ENCODE measurements at regions not wholly inside any gene's neighbourhood (a gene's known extent, or its start where the extent isn't known, plus 50 kb on each side); places are given as distances from the start of the nearest gene placed in this dataset.

- H3K9me3 ChIP-seq (replicated peaks in 1 of 2; ENCODE audit: control insufficient read depth in 2 of 2, insufficient read depth in 1 of 2, low read depth in 1 of 2, low read length in 2 of 2), result no peaks in the 10 kb centered on the region
- no peak for DNase-seq (ENCODE audit: low spot score)
- H3K27ac ChIP-seq (replicated peaks; ENCODE audit: low read length), result no peak overlapping the region
Observed at GRCh38 chr6:4187480-4187879, 52.1 kb upstream of the ECI2 start.

GRCh38 chr6:4186385-4186784 lies 51.0 kb upstream of the ECI2 start:
- Histone ChIP-seq H3K23ac (ENCODE audit: low read depth, low read length, poor library complexity) (no peak overlapping the region), H3K9ac (ENCODE audit: low read depth, low read length, poor library complexity) (no peak overlapping the region), H3K4me1 (ENCODE audit: control insufficient read depth in 2 of 2, insufficient read depth in 1 of 2, low read depth in 1 of 2, low read length in 2 of 2) (no peaks in the 10 kb centered on the region), H4K91ac (ENCODE audit: low read depth, low read length, poor library complexity) (no peak overlapping the region), H2BK5ac (ENCODE audit: low read length) (no peak overlapping the region), H3K4me2 (ENCODE audit: insufficient read depth, low read length, poor library complexity, severe bottlenecking) (no peak overlapping the region), H2BK12ac (ENCODE audit: low read length) (no peak overlapping the region), H3K4me3 (ENCODE audit: low read length in 2 of 2) (no peak overlapping the region), H3K4ac (ENCODE audit: low read length) (no peak overlapping the region), H2AK5ac (ENCODE audit: low read depth, low read length) (no peak overlapping the region), H3K79me1 (ENCODE audit: low read depth, low read length) (no peaks in the 10 kb centered on the region), H3K9me3 (replicated peaks in 1 of 2; ENCODE audit: control insufficient read depth in 2 of 2, insufficient read depth in 1 of 2, low read depth in 1 of 2, low read length in 2 of 2) (no peaks in the 10 kb centered on the region), H3K27ac (replicated peaks; ENCODE audit: low read length) (no peak overlapping the region), H2BK120ac (ENCODE audit: low read depth, low read length) (no peak overlapping the region), H4K8ac (ENCODE audit: low read depth, low read length) (no peak overlapping the region), H3K36me3 (replicated peaks in 1 of 2; ENCODE audit: control insufficient read depth in 2 of 2, insufficient read depth in 2 of 2, low read length in 2 of 2) (no peaks in the 10 kb centered on the region), H3K27me3 (ENCODE audit: control insufficient read depth in 3 of 3, insufficient read depth in 3 of 3, low read depth in 1 of 3, low read length in 3 of 3) (no peaks in the 10 kb centered on the region), H2BK15ac (ENCODE audit: low read length) (no peak overlapping the region), H2AFZ (ENCODE audit: low read length) (no peak overlapping the region), H3K14ac (ENCODE audit: low read length) (no peak overlapping the region), H3K18ac (ENCODE audit: low read length) (no peak overlapping the region)
- WGBS, 2 donors (ENCODE audit: extremely low coverage in 2 of 2, insufficient read length in 2 of 2, insufficient replicate concordance in 1 of 2), result no CpG with 5 or more reads among the region's 4 CpGs
- no peak for DNase-seq (ENCODE audit: low spot score)

More at GRCh38 chr6:4187480-4187879, 52.1 kb upstream of the ECI2 start:
- no peak overlapping the region for H3K23ac ChIP-seq (ENCODE audit: low read depth, low read length, poor library complexity)
- H4K91ac ChIP-seq (ENCODE audit: low read depth, low read length, poor library complexity), result no peak overlapping the region
- H3K4ac ChIP-seq (ENCODE audit: low read length), result no peak overlapping the region
- H2BK120ac ChIP-seq (ENCODE audit: low read depth, low read length), result no peak overlapping the region
- no peak overlapping the region for H2AFZ ChIP-seq (ENCODE audit: low read length)
- H2BK5ac ChIP-seq (ENCODE audit: low read length), result no peak overlapping the region
- no peak overlapping the region for H3K9ac ChIP-seq (ENCODE audit: low read depth, low read length, poor library complexity)
- no peak overlapping the region for H3K14ac ChIP-seq (ENCODE audit: low read length)
- whole genome bisulfite sequencing, 2 donors (ENCODE audit: extremely low coverage in 2 of 2, insufficient read length in 2 of 2, insufficient replicate concordance in 1 of 2), result no CpG with 5 or more reads among the region's 2 CpGs
- H3K18ac ChIP-seq (ENCODE audit: low read length), result no peak overlapping the region
- no peaks in the 10 kb centered on the region for H3K79me1 ChIP-seq (ENCODE audit: low read depth, low read length)
- no peaks in the 10 kb centered on the region for H3K27me3 ChIP-seq (ENCODE audit: control insufficient read depth in 3 of 3, insufficient read depth in 3 of 3, low read depth in 1 of 3, low read length in 3 of 3)
- H2AK5ac ChIP-seq (ENCODE audit: low read depth, low read length), result no peak overlapping the region
- H3K4me1 ChIP-seq (ENCODE audit: control insufficient read depth in 2 of 2, insufficient read depth in 1 of 2, low read depth in 1 of 2, low read length in 2 of 2), result no peaks in the 10 kb centered on the region
- H2BK15ac ChIP-seq (ENCODE audit: low read length), result no peak overlapping the region
- no peak overlapping the region for H3K4me2 ChIP-seq (ENCODE audit: insufficient read depth, low read length, poor library complexity, severe bottlenecking)
- no peak overlapping the region for H2BK12ac ChIP-seq (ENCODE audit: low read length)
- no peak overlapping the region for H4K8ac ChIP-seq (ENCODE audit: low read depth, low read length)
- no peak overlapping the region for H3K4me3 ChIP-seq (ENCODE audit: low read length in 2 of 2)
- H3K36me3 ChIP-seq (replicated peaks in 1 of 2; ENCODE audit: control insufficient read depth in 2 of 2, insufficient read depth in 2 of 2, low read length in 2 of 2), result no peaks in the 10 kb centered on the region

DNA sequence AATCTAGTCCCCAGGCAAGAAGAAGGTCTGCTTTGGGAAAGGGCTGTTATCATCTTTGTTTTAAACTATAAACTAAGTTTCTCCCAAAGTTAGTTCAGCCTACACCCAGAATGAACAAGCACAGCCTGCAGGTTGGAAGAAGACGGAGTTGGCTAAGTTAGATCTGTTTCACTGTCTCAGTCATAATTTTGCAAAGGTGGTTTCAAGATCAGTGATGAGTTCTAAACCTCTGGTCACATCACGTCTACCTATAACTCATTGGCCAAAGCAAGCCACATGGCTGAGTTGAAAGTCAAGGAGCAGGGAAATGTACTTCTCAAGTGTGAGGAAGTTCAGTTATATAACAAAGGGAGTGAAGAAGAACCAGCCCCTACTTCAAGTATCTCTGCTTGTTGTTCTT lies 50.5 kb upstream of the ECI2 start:
- Histone ChIP-seq H3K9ac (ENCODE audit: low read depth, low read length, poor library complexity) (no peak overlapping the region), H3K9me3 (replicated peaks in 1 of 2; ENCODE audit: control insufficient read depth in 2 of 2, insufficient read depth in 1 of 2, low read depth in 1 of 2, low read length in 2 of 2) (no peaks in the 10 kb centered on the region), H3K4ac (ENCODE audit: low read length) (no peak overlapping the region), H4K8ac (ENCODE audit: low read depth, low read length) (no peak overlapping the region), H2BK12ac (ENCODE audit: low read length) (no peak overlapping the region), H2BK15ac (ENCODE audit: low read length) (no peak overlapping the region), H3K27me3 (ENCODE audit: control insufficient read depth in 3 of 3, insufficient read depth in 3 of 3, low read depth in 1 of 3, low read length in 3 of 3) (no peaks in the 10 kb centered on the region), H3K4me2 (ENCODE audit: insufficient read depth, low read length, poor library complexity, severe bottlenecking) (no peak overlapping the region), H4K91ac (ENCODE audit: low read depth, low read length, poor library complexity) (no peak overlapping the region), H2AK5ac (ENCODE audit: low read depth, low read length) (no peak overlapping the region), H3K79me1 (ENCODE audit: low read depth, low read length) (no peaks in the 10 kb centered on the region), H3K36me3 (replicated peaks in 1 of 2; ENCODE audit: control insufficient read depth in 2 of 2, insufficient read depth in 2 of 2, low read length in 2 of 2) (no peaks in the 10 kb centered on the region), H2BK5ac (ENCODE audit: low read length) (no peak overlapping the region), H3K18ac (ENCODE audit: low read length) (no peak overlapping the region), H3K23ac (ENCODE audit: low read depth, low read length, poor library complexity) (no peak overlapping the region), H2AFZ (ENCODE audit: low read length) (no peak overlapping the region), H3K4me1 (ENCODE audit: control insufficient read depth in 2 of 2, insufficient read depth in 1 of 2, low read depth in 1 of 2, low read length in 2 of 2) (no peaks in the 10 kb centered on the region), H3K27ac (replicated peaks; ENCODE audit: low read length) (no peak overlapping the region), H2BK120ac (ENCODE audit: low read depth, low read length) (no peak overlapping the region), H3K4me3 (ENCODE audit: low read length in 2 of 2) (no peak overlapping the region), H3K14ac (ENCODE audit: low read length) (no peak overlapping the region)
- WGBS, 2 donors (ENCODE audit: extremely low coverage in 2 of 2, insufficient read length in 2 of 2, insufficient replicate concordance in 1 of 2), result no CpG with 5 or more reads among the region's 2 CpGs
- DNase-seq (ENCODE audit: low spot score), result no peak

DNA sequence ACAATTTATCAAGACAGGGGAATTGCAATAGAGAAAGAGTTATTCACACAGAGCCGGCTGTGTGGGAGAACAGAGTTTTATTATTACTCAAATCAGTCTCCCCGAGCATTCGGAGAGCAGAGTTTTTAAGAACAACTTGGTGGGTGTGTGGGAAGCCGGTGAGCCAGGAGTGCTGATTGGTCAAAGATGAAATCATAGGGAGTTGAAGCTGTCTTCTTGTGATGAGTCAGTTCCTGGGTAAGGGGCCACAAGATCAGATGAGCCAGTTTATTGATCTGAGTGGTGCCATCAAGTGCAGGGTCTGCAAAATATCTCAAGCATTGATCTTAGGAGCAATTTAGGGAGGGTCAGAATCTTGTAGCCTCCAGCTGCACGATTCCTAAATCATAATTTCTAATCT lies 50.0 kb upstream of the ECI2 start:
- no peak overlapping the region for H2BK120ac ChIP-seq (ENCODE audit: low read depth, low read length)
- no peaks in the 10 kb centered on the region for H3K36me3 ChIP-seq (replicated peaks in 1 of 2; ENCODE audit: control insufficient read depth in 2 of 2, insufficient read depth in 2 of 2, low read length in 2 of 2)
- no peak overlapping the region for H4K91ac ChIP-seq (ENCODE audit: low read depth, low read length, poor library complexity)
- H4K8ac ChIP-seq (ENCODE audit: low read depth, low read length), result no peak overlapping the region
- no peak overlapping the region for H3K4me2 ChIP-seq (ENCODE audit: insufficient read depth, low read length, poor library complexity, severe bottlenecking)
- no peak for DNase-seq (ENCODE audit: low spot score)
- H2BK12ac ChIP-seq (ENCODE audit: low read length), result no peak overlapping the region
- H2AK5ac ChIP-seq (ENCODE audit: low read depth, low read length), result no peak overlapping the region
- no peak overlapping the region for H3K9ac ChIP-seq (ENCODE audit: low read depth, low read length, poor library complexity)
- no peak overlapping the region for H2AFZ ChIP-seq (ENCODE audit: low read length)
- no peaks in the 10 kb centered on the region for H3K9me3 ChIP-seq (replicated peaks in 1 of 2; ENCODE audit: control insufficient read depth in 2 of 2, insufficient read depth in 1 of 2, low read depth in 1 of 2, low read length in 2 of 2)
- no peak overlapping the region for H2BK15ac ChIP-seq (ENCODE audit: low read length)
- H2BK5ac ChIP-seq (ENCODE audit: low read length), result no peak overlapping the region
- H3K79me1 ChIP-seq (ENCODE audit: low read depth, low read length), result no peaks in the 10 kb centered on the region
- H3K18ac ChIP-seq (ENCODE audit: low read length), result no peak overlapping the region
- no peak overlapping the region for H3K4me3 ChIP-seq (ENCODE audit: low read length in 2 of 2)
- no peak overlapping the region for H3K23ac ChIP-seq (ENCODE audit: low read depth, low read length, poor library complexity)
- no CpG with 5 or more reads among the region's 5 CpGs for WGBS, 2 donors (ENCODE audit: extremely low coverage in 2 of 2, insufficient read length in 2 of 2, insufficient replicate concordance in 1 of 2)
- H3K27ac ChIP-seq (replicated peaks; ENCODE audit: low read length), result no peak overlapping the region
- no peaks in the 10 kb centered on the region for H3K4me1 ChIP-seq (ENCODE audit: control insufficient read depth in 2 of 2, insufficient read depth in 1 of 2, low read depth in 1 of 2, low read length in 2 of 2)
- H3K27me3 ChIP-seq (ENCODE audit: control insufficient read depth in 3 of 3, insufficient read depth in 3 of 3, low read depth in 1 of 3, low read length in 3 of 3), result no peaks in the 10 kb centered on the region
- no peak overlapping the region for H3K4ac ChIP-seq (ENCODE audit: low read length)
- H3K14ac ChIP-seq (ENCODE audit: low read length), result no peak overlapping the region

Measured in neuronal stem cell (in vitro differentiated cells).